Loucy (cell line): ENCODE measurements at regions not wholly inside any gene's neighbourhood (a gene's known extent, or its start where the extent isn't known, plus 50 kb on each side); places are given as distances from the start of the nearest gene placed in this dataset.
"Not testable (repeated sequence)": the region's sequence is repeated elsewhere in the genome, so short reads cannot be mapped to it uniquely, and the experiment has no call there.

Experiments used
- EZH2phosphoT487 ChIP-seq: fragments of 200-600 bp; IDR thresholded peaks from 2 replicates; pipeline ENCODE4 v1.6.1; 2018; ENCODE audit warnings: antibody characterized with exemption, mild to moderate bottlenecking, moderate library complexity, borderline replicate concordance
- TF ChIP-seq, protein P1 (sequence below): fragments of 200-600 bp; sonication (generic); conservative IDR thresholded peaks from 2 replicates; pipeline ENCODE4 v1.5.1; 2014; ENCODE audit warnings: mild to moderate bottlenecking, antibody characterized with exemption, low read length

DNA sequence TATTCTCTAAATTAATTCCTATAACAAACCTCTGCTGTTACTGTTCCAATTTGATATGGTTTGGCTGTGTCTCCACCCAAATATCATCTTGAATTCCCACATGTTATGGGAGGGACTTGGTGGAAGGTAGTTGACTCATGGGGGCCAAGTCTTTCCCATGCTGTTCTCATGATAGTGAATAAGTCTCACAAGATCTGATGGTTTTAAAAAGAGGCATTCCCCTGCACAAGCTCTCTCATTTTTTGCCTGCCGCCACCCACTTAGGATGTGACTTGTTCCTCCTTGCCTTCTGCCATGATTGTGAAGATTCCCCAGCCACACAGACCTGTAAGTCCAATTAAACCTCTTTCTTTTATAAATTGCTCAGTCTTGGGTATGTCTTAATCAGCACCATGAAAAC lies 104.3 kb upstream of the SLC25A48 start:
- not testable (repeated sequence) for TF ChIP-seq EZH2phosphoT487
- TF ChIP-seq, protein P1, sequence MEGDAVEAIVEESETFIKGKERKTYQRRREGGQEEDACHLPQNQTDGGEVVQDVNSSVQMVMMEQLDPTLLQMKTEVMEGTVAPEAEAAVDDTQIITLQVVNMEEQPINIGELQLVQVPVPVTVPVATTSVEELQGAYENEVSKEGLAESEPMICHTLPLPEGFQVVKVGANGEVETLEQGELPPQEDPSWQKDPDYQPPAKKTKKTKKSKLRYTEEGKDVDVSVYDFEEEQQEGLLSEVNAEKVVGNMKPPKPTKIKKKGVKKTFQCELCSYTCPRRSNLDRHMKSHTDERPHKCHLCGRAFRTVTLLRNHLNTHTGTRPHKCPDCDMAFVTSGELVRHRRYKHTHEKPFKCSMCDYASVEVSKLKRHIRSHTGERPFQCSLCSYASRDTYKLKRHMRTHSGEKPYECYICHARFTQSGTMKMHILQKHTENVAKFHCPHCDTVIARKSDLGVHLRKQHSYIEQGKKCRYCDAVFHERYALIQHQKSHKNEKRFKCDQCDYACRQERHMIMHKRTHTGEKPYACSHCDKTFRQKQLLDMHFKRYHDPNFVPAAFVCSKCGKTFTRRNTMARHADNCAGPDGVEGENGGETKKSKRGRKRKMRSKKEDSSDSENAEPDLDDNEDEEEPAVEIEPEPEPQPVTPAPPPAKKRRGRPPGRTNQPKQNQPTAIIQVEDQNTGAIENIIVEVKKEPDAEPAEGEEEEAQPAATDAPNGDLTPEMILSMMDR = not testable (repeated sequence)
